Thyroid gland (tissue), 4 donors: ENCODE measurements at regions not wholly inside any gene's neighbourhood (a gene's known extent, or its start where the extent isn't known, plus 50 kb on each side); places are given as distances from the start of the nearest gene placed in this dataset.

Experiments used
- POLR2A ChIP-seq, 2 donors: fragments of 450-650 bp; IDR thresholded peaks; one replicate each; pipeline ENCODE4 v1.6.1; 2017; ENCODE audit warnings: antibody characterized with exemption in 2 of 2, mild to moderate bottlenecking in 2 of 2, moderate library complexity in 1 of 2
- TF ChIP-seq, protein P1 (sequence below), 6 experiments: fragments of 200-600 bp in 3 of 6; fragments of 450-650 bp in 3 of 6; sonication (generic) in 3 of 6; IDR thresholded peaks; one replicate each; pipeline ENCODE4 v1.5.1; 2016 to 2019; ENCODE audit warnings: antibody characterized with exemption in 6 of 6, mild to moderate bottlenecking in 2 of 6, inconsistent platforms in 1 of 6, moderate library complexity in 1 of 6

- TF ChIP-seq, protein P1, sequence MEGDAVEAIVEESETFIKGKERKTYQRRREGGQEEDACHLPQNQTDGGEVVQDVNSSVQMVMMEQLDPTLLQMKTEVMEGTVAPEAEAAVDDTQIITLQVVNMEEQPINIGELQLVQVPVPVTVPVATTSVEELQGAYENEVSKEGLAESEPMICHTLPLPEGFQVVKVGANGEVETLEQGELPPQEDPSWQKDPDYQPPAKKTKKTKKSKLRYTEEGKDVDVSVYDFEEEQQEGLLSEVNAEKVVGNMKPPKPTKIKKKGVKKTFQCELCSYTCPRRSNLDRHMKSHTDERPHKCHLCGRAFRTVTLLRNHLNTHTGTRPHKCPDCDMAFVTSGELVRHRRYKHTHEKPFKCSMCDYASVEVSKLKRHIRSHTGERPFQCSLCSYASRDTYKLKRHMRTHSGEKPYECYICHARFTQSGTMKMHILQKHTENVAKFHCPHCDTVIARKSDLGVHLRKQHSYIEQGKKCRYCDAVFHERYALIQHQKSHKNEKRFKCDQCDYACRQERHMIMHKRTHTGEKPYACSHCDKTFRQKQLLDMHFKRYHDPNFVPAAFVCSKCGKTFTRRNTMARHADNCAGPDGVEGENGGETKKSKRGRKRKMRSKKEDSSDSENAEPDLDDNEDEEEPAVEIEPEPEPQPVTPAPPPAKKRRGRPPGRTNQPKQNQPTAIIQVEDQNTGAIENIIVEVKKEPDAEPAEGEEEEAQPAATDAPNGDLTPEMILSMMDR (IDR thresholded peaks at IDR 0.05), result no peak
- TF ChIP-seq POLR2A (IDR thresholded peaks at IDR 0.05), result no peak
These were observed 972.3 kb downstream of the PCDH7 start for GRCh38 chr4:31692399-31692940.
